TTC549 (cell line): ENCODE measurements at regions not wholly inside any gene's neighbourhood (a gene's known extent, or its start where the extent isn't known, plus 50 kb on each side); places are given as distances from the start of the nearest gene placed in this dataset.

Experiments used
- FAIRE-seq: peaks from 2 replicates; lab custom pipeline; 2012; peaks lifted over from hg19 to GRCh38; lab: Jason Lieb, UNC

DNA sequence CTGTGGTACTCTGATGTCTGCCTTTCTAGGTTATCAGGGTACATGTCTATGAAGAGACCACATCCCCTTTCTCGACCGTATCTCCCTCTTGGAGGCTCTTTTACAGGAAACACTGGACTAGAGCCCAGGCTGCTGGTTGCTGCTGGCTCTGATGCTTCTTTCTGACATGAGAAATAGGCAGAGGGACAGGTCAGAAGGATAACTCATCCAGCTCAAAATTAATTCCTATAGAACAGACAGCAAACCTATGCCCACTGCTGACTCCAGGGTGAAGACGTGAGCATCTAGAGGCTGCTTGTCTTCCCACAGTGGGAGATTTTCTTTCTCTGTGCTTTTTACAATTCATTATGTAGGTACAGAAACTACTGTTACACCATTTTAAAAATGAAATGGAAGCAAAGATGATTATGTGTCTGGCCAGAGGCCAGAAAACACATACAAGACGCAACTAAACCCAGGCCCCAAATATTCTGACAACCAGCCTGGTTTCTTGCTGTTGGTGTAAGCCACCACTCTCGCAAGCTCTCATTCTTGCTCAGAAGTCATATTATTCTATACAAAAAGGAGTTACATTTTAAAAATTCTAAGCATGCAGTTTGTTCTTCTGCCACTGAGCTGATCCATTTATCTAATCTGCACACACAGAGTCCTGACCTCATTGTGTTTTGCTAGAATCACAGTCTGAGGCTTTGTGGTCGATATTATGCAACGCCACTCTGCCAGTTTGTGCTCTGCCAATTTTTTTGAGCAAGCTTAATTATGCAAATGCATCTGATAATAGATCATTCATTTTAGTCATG lies 424.3 kb downstream of the KIF20B start:
- no peak for FAIRE-seq

GRCh38 chr10:90126256-90126595 lies 424.8 kb downstream of the KIF20B start:
- no peak for FAIRE-seq

- no peak for FAIRE-seq
These were observed 429.1 kb downstream of the KIF20B start for GRCh38 chr10:90130321-90131086.

DNA sequence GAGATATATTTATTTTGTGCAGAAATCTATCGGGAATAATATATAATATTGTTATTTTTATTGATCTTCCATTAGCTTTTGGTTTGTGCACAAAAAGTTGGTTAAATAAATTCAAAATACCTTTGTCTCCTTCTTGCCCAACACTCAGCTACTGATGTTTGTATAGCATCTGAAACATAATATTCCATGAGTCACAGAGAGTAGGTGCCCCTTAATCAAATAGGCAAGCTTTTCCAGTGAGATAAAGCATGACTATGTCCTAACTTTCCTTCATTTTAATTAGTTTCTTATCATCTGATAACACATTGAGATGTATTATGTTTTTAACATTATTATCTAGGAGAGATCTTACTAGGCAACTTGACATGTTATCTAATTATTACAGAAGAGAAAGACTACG lies 432.2 kb downstream of the KIF20B start:
- FAIRE-seq, result no peak

- FAIRE-seq, result no peak
These were observed 435.4 kb downstream of the KIF20B start for GRCh38 chr10:90136731-90137316.

- no peak for FAIRE-seq
These were observed 437.5 kb downstream of the KIF20B start for GRCh38 chr10:90138844-90139243.

GRCh38 chr10:90141791-90142190 lies 440.4 kb downstream of the KIF20B start:
- FAIRE-seq, result no peak

- no peak for FAIRE-seq
These were observed 442.5 kb downstream of the KIF20B start for GRCh38 chr10:90143937-90144336.

GRCh38 chr10:90148116-90148855 lies 446.9 kb downstream of the KIF20B start:
- FAIRE-seq, result no peak

DNA sequence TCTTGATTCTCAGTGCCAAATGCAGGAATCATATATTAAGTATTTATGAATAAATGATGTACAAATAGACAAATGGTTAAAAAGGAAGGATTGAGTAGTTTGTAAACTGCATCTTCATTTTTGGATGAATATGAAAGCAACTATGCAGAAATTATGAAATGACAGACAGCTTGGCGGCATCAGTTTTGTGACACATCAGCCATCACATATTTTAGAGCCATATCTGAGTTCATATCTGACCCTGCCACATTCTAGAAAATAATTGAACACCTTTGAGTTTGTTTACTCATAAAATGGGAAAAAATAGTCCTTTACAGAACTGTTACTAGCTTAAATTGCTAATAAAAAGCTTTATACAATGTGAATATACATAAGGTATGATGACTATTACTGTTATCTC lies 448.2 kb downstream of the KIF20B start:
- no peak for FAIRE-seq

DNA sequence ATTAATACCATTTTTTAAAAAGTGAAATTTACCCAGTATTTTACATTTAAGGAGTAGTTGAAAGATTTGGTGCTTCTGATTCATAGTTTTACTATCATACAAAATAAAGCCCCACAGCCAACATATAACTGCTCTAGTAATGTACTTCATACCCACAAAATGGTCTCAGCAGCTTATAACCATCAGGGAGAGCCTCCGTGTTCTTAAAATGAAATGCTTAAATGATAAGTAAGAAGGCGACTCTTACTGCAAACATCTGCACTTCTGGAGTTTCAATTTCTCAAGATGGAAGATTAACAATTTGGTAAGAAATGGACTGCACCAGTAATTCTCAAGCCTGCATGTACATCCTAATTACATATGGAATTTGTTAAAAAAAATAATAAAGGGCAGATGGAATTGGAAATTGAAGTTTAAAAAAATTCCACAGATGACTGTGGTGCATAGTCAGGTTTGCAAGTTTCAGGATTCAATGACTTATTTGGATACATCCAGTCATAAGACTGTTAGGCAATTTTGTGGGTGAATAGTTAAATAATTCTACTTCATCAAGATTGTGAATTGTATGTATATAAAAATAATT lies 461.0 kb downstream of the KIF20B start:
- no peak for FAIRE-seq

- no peak for FAIRE-seq
These were observed 466.0 kb downstream of the KIF20B start for GRCh38 chr10:90167174-90168064.

DNA sequence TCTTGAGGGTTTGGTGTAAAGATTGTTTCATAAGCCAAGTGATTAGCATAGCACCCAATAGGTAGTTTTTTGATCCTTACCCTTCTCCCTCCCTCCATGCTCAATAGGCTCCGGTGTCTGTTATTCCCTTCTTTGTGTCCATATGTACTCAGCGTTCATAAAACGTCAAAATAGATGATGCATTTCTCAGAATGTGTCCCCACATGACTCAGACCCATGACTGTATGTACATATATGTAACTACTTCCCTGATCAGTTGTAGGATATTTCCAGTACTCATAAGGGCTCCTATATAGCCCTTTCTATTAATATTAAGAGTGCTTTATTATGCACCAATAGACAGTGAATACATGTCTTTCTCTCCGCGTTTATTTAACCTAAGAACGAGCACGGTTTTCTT lies 466.9 kb downstream of the KIF20B start:
- no peak for FAIRE-seq

DNA sequence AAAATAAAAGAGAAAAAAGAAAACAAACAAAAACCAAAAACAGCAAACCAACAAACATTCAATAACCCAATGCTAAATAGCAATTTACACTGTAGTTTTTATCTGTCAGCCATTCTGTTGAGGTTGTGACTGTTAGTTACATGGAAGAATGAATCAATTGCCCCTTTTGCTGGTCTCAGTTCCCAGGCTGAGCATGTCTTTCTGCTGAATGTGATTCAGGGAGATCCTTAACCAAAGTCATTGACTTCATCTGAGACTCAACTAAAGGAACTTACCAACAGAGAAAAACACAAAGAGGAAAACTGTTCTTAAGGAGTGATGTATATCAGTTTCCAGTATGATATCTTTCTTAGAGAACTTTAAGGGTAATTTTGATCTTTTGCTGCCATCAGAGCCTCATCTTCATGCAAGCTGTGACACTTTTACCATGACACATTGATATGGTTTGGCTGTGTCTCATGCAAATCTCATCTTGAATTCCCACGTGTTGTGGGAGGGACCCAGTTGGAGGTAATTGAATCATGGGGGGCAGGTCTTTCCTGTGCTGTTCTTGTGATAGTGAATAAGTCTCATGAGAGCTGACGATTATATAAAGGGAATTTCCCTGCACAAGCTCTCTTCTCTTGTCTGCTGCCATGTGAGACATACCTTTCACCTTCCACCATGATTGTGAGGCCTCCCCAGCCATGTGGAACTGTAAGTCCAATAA lies 469.8 kb downstream of the KIF20B start:
- no peak for FAIRE-seq

- no peak for FAIRE-seq
These were observed 473.1 kb downstream of the KIF20B start for GRCh38 chr10:90174531-90174930.

- FAIRE-seq, result no peak
These were observed 473.8 kb downstream of the KIF20B start for GRCh38 chr10:90175161-90175681.

DNA sequence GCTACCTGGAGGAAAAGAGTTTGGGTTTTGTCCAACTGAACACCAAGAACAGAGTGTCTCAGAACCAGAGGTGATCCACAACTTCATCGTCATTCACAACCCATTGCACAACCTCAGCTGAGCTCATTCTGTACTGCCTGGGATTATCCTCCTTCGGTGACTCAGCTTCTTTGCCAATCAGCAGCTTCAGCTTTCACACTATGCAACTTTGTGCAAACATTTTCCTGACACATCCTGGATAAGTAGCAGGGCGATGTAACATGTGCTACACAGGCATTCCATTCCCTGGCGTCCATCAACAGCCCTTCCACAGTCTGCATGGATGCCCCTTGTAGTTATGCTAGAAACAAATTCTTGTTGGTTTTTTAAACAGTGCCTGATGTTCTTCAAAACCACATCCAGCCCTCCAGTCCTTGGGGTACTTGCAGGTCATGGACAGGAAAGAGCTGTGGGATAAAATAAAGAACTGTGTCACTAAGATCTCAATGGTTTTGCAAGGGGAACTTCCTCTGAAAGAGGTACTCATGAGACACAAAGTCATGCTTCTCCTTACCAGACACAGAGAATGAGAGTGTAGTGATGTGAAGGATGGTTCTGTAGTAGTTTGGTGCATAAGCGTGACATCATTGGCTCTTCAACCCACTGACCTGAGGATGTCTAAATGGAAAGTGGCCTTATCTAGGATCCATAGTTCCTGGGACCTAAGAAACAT lies 478.5 kb downstream of the KIF20B start:
- FAIRE-seq, result no peak

GRCh38 chr10:90180886-90181691 lies 479.7 kb downstream of the KIF20B start:
- FAIRE-seq, result no peak

DNA sequence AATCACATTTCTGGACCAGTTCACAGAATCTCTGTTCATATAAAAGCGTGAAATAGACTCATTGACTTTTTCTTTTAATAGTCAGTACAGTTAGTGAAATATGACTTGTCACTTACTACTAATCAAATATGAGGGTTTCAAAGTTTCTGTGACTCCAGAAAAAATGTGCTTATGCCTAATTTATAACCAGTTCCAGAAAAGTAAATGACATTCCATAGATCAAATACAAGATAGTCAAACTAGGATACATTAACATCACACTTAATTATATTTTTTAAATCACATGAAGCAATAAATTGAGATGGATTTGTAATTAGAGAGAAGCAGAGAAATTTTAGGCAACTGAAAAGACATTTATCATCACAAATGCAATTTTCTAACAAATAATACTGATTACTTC lies 491.4 kb downstream of the KIF20B start:
- no peak for FAIRE-seq
